MCF 10A (cell line): ENCODE measurements at regions not wholly inside any gene's neighbourhood (a gene's known extent, or its start where the extent isn't known, plus 50 kb on each side); places are given as distances from the start of the nearest gene placed in this dataset.
A peak's percentile ranks its signal among the peaks of the same experiment; 100 is the strongest.

Source experiments
- BruUV-seq: library from RNA; stranded (reverse); fragments of 400-500 nt; replicated peaks from 2 replicates; lab custom pipeline; 2021; lab: Mats Ljungman, UMichigan
- CTCF ChIA-PET: fragments of 300-600 bp; sonication (Branson Sonifier 250); formaldehyde crosslinking; extraction: SDS; loops from one replicate; lab custom pipeline; 2021; ENCODE audit warnings: antibody characterized with exemption, inconsistent platforms; lab: Yijun Ruan, JAX
- POLR2A ChIA-PET: fragments of 300-600, 350-650 bp; sonication (Branson Sonifier 250); formaldehyde crosslinking; extraction: SDS; loops from one replicate; lab custom pipeline; 2020; ENCODE audit warnings: antibody characterized with exemption, inconsistent platforms; lab: Yijun Ruan, JAX
- DNase-seq: peaks from one replicate; pipeline ENCODE4 v3.0.0-alpha.2; 2018; ENCODE audit not compliant: unreplicated experiment
- H3K27ac Mint-ChIP-seq: one replicate; pipeline ENCODE4 v1.8.0; 2022; ENCODE audit warnings: mild to moderate bottlenecking, low read depth, mixed read lengths; ENCODE audit not compliant: unreplicated experiment
- H3K27me3 Mint-ChIP-seq: one replicate; pipeline ENCODE4 v1.8.0; 2022; ENCODE audit warnings: mixed read lengths; ENCODE audit not compliant: insufficient read depth, unreplicated experiment
- H3K36me3 Mint-ChIP-seq: one replicate; pipeline ENCODE4 v1.8.0; 2022; ENCODE audit warnings: mild to moderate bottlenecking, moderate library complexity, mixed read lengths; ENCODE audit not compliant: insufficient read depth, unreplicated experiment
- H3K4me1 Mint-ChIP-seq: one replicate; pipeline ENCODE4 v1.8.0; 2022; ENCODE audit warnings: mixed read lengths; ENCODE audit not compliant: insufficient read depth, unreplicated experiment
- H3K4me3 Mint-ChIP-seq: one replicate; pipeline ENCODE4 v1.8.0; 2022; ENCODE audit warnings: mild to moderate bottlenecking, moderate library complexity, mixed read lengths; ENCODE audit not compliant: unreplicated experiment
- H3K9me3 Mint-ChIP-seq: one replicate; pipeline ENCODE4 v1.8.0; 2022; ENCODE audit warnings: mixed read lengths; ENCODE audit not compliant: unreplicated experiment
- CTCF ChIP-seq: fragments of 200-600 bp; IDR thresholded peaks from one replicate; pipeline ENCODE4 v1.8.0; 2022; ENCODE audit warnings: antibody characterized with exemption, mild to moderate bottlenecking; ENCODE audit not compliant: unreplicated experiment
- intact Hi-C: fragments of 100-400 bp; cut with micrococcal nuclease; formaldehyde crosslinking; loops from 2 replicates; pipeline ENCODE4 v1.14.1; 2022

GRCh38 chr13:40170982-40171381 lies 495.5 kb downstream of the FOXO1 start:
- Mint-ChIP-seq H3K27ac (peak overlapping the region; percentile 52), H3K9me3 (no peaks in the 10 kb centered on the region), H3K36me3 (no peaks in the 10 kb centered on the region), H3K4me1 (peaks cover 40% of the 10 kb centered on the region), H3K4me3 (no peak overlapping the region), H3K27me3 (no peaks in the 10 kb centered on the region)
- peak; percentile 59 for DNase-seq
- POLR2A ChIA-PET: interaction anchor here (0.6 kb wide), 1 partner anchor 20 kb away, joined by 3 read pairs; no protein-coding TSS in a partner anchor
- TF ChIP-seq CTCF: no peak
- intact Hi-C loops: no loop called here
- CTCF ChIA-PET: interaction anchor here (0.6 to 1.0 kb wide), 3 partner anchors 20 to 913 kb away, joined by 3 to 5 read pairs (median 4); no protein-coding TSS in a partner anchor
- BruUV-seq: no TSS peak

DNA sequence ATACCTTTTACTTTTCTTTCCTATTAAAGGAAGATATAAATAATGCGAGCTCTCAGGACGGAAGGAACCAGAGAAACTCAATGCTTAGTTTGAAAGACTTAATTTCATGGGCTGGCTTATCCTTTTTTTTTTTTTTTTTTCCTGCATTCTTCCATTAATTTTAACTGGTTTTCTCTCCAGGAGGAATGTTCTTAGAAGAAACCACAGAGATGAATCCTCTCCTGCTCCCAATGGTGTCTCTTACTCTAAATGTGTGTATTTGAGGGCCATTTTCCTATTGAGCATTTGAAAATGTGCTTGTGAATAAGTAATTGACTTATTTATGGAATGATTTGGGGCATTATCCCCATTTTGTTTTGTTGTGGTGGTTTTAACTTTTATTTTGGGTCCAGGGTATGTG lies 494.9 kb downstream of the FOXO1 start:
- CTCF ChIA-PET: interaction anchor here (0.6 kb wide), 2 partner anchors 178 to 913 kb away, joined by 3 to 5 read pairs; no protein-coding TSS in a partner anchor
- intact Hi-C loops: no loop called here

DNA sequence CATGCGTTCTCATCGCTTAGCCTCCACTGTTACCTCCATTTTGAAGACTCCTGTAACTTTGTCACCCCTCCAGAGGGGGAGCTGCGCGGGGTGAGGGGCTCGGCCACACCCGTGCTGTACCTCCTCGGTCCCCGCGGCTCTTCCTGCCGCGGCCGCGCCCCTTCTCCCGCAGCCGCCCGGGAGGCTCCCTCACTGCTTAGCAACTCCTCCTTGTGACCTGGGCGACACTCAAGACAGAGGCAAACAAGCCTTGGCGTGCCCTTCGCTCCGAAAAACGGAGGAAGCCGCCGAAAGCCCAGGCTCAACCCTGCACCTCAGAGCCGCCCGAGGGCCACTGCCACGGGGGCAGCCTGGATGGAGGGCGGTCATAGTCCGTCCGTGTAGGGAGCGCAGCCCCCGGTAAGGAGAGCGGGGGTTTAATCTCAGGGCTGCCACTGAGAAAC lies 494.3 kb downstream of the FOXO1 start:
- DNase-seq: no peak
- Mint-ChIP-seq H3K4me3 (no peak overlapping the region), H3K27ac (peak overlapping the region; percentile 52), H3K9me3 (no peaks in the 10 kb centered on the region), H3K36me3 (no peaks in the 10 kb centered on the region), H3K27me3 (no peaks in the 10 kb centered on the region), H3K4me1 (peaks cover 44% of the 10 kb centered on the region)
- TF ChIP-seq CTCF: no peak
- intact Hi-C loops: no loop called here
- CTCF ChIA-PET: interaction anchor here (1.2 kb wide), 1 partner anchor 89 kb away, joined by 3 read pairs; no protein-coding TSS in a partner anchor
- no TSS peak for BruUV-seq
- POLR2A ChIA-PET: interaction anchor here (0.9 to 4.0 kb wide), 3 partner anchors 13 to 494 kb away, joined by 3 to 12 read pairs (median 4); no protein-coding TSS in a partner anchor

More for the DNA sequence above, 494.9 kb downstream of the FOXO1 start:
- H3K4me3 Mint-ChIP-seq: no peak overlapping the region
- no peak for DNase-seq
- H3K27ac Mint-ChIP-seq: peak overlapping the region; percentile 52
- BruUV-seq: no TSS peak
- no peaks in the 10 kb centered on the region for H3K9me3 Mint-ChIP-seq
- no peaks in the 10 kb centered on the region for H3K36me3 Mint-ChIP-seq
- H3K27me3 Mint-ChIP-seq: no peaks in the 10 kb centered on the region
- peaks cover 44% of the 10 kb centered on the region for H3K4me1 Mint-ChIP-seq
- TF ChIP-seq CTCF: no peak
- POLR2A ChIA-PET: interaction anchor here (0.6 to 1.2 kb wide), 3 partner anchors 19 to 22 kb away, joined by 3 to 4 read pairs (median 3); no protein-coding TSS in a partner anchor

DNA sequence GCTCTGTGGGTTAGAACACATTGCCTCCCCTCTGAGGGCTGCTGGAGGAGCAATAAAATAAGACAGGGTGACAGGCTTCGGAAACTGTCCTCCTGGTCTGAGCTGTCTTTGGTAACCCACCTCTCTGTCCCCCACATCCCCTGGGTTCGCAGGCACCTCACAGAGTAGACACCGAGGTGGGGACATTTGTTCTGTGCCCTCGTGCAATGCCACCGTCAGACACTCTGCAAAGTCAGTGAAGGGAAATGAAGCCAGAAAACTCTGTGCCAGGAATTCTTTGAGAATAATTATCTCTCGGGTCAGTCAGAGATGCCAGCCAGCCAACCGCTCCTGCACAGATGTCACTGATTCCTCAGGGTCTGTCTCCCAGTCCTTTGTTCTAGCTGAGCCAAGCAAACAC lies 493.6 kb downstream of the FOXO1 start:
- intact Hi-C loops: no loop called here
- H3K27ac Mint-ChIP-seq: peak overlapping the region; percentile 52
- CTCF ChIA-PET: interaction anchor here (1.1 to 1.4 kb wide), 3 partner anchors 9 to 89 kb away, joined by 3 to 4 read pairs (median 3); no protein-coding TSS in a partner anchor
- POLR2A ChIA-PET: interaction anchor here (0.8 to 4.0 kb wide), 4 partner anchors 12 to 516 kb away, joined by 3 to 12 read pairs (median 4); no protein-coding TSS in a partner anchor
- no peaks in the 10 kb centered on the region for H3K36me3 Mint-ChIP-seq
- H3K9me3 Mint-ChIP-seq: no peaks in the 10 kb centered on the region
- no peak for TF ChIP-seq CTCF
- H3K4me1 Mint-ChIP-seq: peaks cover 44% of the 10 kb centered on the region
- DNase-seq: no peak
- no TSS peak for BruUV-seq
- no peak overlapping the region for H3K4me3 Mint-ChIP-seq
- H3K27me3 Mint-ChIP-seq: no peaks in the 10 kb centered on the region
